Spleen (tissue), 7 donors: ENCODE measurements at regions not wholly inside any gene's neighbourhood (a gene's known extent, or its start where the extent isn't known, plus 50 kb on each side); places are given as distances from the start of the nearest gene placed in this dataset.

Experiments
- POLR2A ChIP-seq, 3 donors: fragments of 450-650 bp; IDR thresholded peaks; one replicate each; pipeline ENCODE4 v1.5.1; 2017; ENCODE audit warnings: antibody characterized with exemption in 3 of 3, mild to moderate bottlenecking in 1 of 3
- POLR2AphosphoS5 ChIP-seq, 3 donors: sonication (generic); formaldehyde crosslinking; IDR thresholded peaks; one replicate each; pipeline ENCODE4 v1.5.1; 2017; ENCODE audit warnings: antibody characterized with exemption in 3 of 3
- TF ChIP-seq, protein P1 (sequence below), 11 experiments: fragments of 200-600 bp in 7 of 11; fragments of 450-650 bp in 4 of 11; sonication (generic) in 4 of 11; IDR thresholded peaks in 8 of 11; conservative IDR thresholded peaks in 3 of 11; 1 replicate in 7 of 11; 2 replicates in 4 of 11; pipeline versions ENCODE4 v1.4.0 to v1.8.0; 2016 to 2021; ENCODE audit warnings: antibody characterized with exemption in 11 of 11, inconsistent platforms in 4 of 11, mild to moderate bottlenecking in 1 of 11
- donor health status: DM: no; HTN: no; CAD: no; lungs with moderate emphysema.
- donor health status: DM: no; HTN: no; CAD: no.
- donor health status: DM: no; HTN: no; CAD: no.

DNA sequence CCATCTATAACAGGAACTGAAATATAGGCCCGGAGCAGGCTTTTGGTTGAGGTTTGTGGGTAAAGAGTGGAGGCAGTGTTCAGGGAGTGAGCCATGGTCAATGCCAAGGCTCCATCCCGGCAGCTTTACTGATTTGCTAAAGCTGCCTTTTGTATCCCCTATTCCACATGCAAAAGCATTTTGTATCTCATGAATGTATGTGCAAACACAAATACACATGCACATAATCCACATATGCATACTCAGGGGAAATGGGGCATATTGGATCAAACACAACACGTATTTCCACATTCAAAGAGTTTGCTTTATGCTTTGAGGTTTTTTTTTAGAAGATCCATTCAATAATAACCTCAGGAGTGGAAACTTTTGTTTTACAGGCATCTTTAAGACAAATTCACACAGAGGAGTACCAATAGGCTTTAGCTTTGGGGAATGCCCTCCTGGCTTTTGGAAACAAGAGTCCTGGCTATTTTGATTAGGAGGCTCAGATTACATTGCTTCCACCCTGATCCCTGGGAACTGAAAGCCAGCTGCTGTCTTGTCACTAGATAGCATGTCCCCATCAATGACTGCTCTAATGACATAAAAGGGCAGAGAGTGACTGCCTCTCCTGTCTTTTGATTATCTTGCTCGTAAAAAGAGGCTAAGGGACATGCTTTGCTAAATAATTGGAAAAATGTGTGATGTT, 263.2 kb downstream of the EN1 start:
- TF ChIP-seq POLR2AphosphoS5 (IDR thresholded peaks at IDR 0.05) (no peak), POLR2A (IDR thresholded peaks at IDR 0.05) (no peak)
- TF ChIP-seq, protein P1, sequence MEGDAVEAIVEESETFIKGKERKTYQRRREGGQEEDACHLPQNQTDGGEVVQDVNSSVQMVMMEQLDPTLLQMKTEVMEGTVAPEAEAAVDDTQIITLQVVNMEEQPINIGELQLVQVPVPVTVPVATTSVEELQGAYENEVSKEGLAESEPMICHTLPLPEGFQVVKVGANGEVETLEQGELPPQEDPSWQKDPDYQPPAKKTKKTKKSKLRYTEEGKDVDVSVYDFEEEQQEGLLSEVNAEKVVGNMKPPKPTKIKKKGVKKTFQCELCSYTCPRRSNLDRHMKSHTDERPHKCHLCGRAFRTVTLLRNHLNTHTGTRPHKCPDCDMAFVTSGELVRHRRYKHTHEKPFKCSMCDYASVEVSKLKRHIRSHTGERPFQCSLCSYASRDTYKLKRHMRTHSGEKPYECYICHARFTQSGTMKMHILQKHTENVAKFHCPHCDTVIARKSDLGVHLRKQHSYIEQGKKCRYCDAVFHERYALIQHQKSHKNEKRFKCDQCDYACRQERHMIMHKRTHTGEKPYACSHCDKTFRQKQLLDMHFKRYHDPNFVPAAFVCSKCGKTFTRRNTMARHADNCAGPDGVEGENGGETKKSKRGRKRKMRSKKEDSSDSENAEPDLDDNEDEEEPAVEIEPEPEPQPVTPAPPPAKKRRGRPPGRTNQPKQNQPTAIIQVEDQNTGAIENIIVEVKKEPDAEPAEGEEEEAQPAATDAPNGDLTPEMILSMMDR (IDR thresholded peaks at IDR 0.05 in 8 of 11, conservative IDR thresholded peaks at IDR 0.05 in 3 of 11) = no peak
